HepG2 (cell line): ENCODE measurements at regions not wholly inside any gene's neighbourhood (a gene's known extent, or its start where the extent isn't known, plus 50 kb on each side); places are given as distances from the start of the nearest gene placed in this dataset.

ENCODE experiments used
- ATAC-seq: fragments of 200-7000 bp; cut with Tn5 transposase; 3 replicates; pipeline ENCODE4 v1.9.1; 2020; ENCODE audit warnings: mild to moderate bottlenecking, moderate library complexity
- BruUV-seq: library from RNA; stranded (reverse); fragments of 400-500 nt; replicated peaks from 2 replicates; lab custom pipeline; 2021; lab: Mats Ljungman, UMichigan
- CTCF ChIA-PET: fragments of 300-600 bp; formaldehyde crosslinking; extraction: SDS; loops from one replicate; lab custom pipeline; 2021; ENCODE audit warnings: low total read pairs, inconsistent platforms, low intra/inter-chr PET ratio; lab: Yijun Ruan, JAX
- POLR2A ChIA-PET: fragments of 350-600 bp; sonication (Branson Sonifier 250); formaldehyde crosslinking; loops from one replicate; lab custom pipeline; 2020; ENCODE audit warnings: antibody characterized with exemption, inconsistent platforms; lab: Yijun Ruan, JAX
- DNase-seq: peaks from one replicate; pipeline ENCODE4 v3.0.0-alpha.2; 2015; ENCODE audit warnings: low spot score
- FAIRE-seq: peaks from 3 replicates; lab custom pipeline; 2011; peaks lifted over from hg19 to GRCh38; lab: Jason Lieb, UNC
- H2AFZ ChIP-seq: one replicate; pipeline ENCODE4 v1.6.1; 2011; ENCODE audit warnings: low read length, inconsistent platforms
- H3K27ac ChIP-seq: fragments of 300-600 bp; 3 replicates; pipeline ENCODE4 v1.8.0; 2011; ENCODE audit warnings: mixed run types, mild to moderate bottlenecking, mixed read lengths, low read length, inconsistent platforms; ENCODE audit not compliant: insufficient read depth; ENCODE audit errors: extremely low read length
- H3K27me3 ChIP-seq, 2 experiments: fragments of 200-600 bp in 1 of 2; 2 replicates in 1 of 2; 3 replicates in 1 of 2; pipeline versions ENCODE4 v1.6.0 to v1.8.0; 2011; ENCODE audit warnings: low read length in 2 of 2, mild to moderate bottlenecking in 2 of 2, moderate library complexity in 2 of 2, inconsistent platforms in 1 of 2; ENCODE audit not compliant: insufficient read depth in 2 of 2, control insufficient read depth in 1 of 2
- H3K36me3 ChIP-seq, 2 experiments: fragments of 200-600 bp in 1 of 2; replicated peaks in 1 of 2; 2 replicates in 1 of 2; 3 replicates in 1 of 2; pipeline versions ENCODE4 v1.5.1 to v1.8.0; 2011; ENCODE audit warnings: low read length in 2 of 2, inconsistent platforms in 1 of 2; ENCODE audit not compliant: insufficient read depth in 2 of 2, control insufficient read depth in 1 of 2
- H3K4me1 ChIP-seq: 2 replicates; pipeline ENCODE4 v1.5.1; 2012; ENCODE audit warnings: low read length, inconsistent platforms; ENCODE audit not compliant: insufficient read depth
- H3K4me2 ChIP-seq: 2 replicates; pipeline ENCODE4 v1.6.0; 2011; ENCODE audit warnings: low read depth, low read length, inconsistent platforms
- H3K4me3 ChIP-seq, 3 experiments: fragments of 200-600 bp in 1 of 3; sonication (generic), shearing (Covaris generic) in 1 of 3; replicated peaks in 1 of 3; 2 replicates each; pipeline ENCODE4 v1.5.1; 2011 to 2016; ENCODE audit warnings: low read length in 3 of 3, inconsistent platforms in 2 of 3, low read depth in 2 of 3, mild to moderate bottlenecking in 2 of 3, control low read depth in 1 of 3, mixed read lengths in 1 of 3; ENCODE audit not compliant: insufficient read depth in 1 of 3
- H3K79me2 ChIP-seq: one replicate; pipeline ENCODE4 v1.6.1; 2011; ENCODE audit warnings: low read length, inconsistent platforms; ENCODE audit not compliant: insufficient read depth
- H3K9ac ChIP-seq: 2 replicates; pipeline ENCODE4 v1.6.0; 2011; ENCODE audit warnings: mild to moderate bottlenecking, low read depth, low read length, inconsistent platforms; ENCODE audit not compliant: insufficient read depth
- H3K9me3 ChIP-seq: 2 replicates; pipeline ENCODE4 v1.5.1; 2012; ENCODE audit warnings: mild to moderate bottlenecking, low read length
- H4K20me1 ChIP-seq: 2 replicates; pipeline ENCODE4 v1.6.0; 2011; ENCODE audit warnings: inconsistent platforms, mild to moderate bottlenecking, low read length, moderate library complexity; ENCODE audit not compliant: insufficient read depth
- FOSL2 ChIP-seq: sonication (generic); formaldehyde crosslinking; IDR thresholded peaks from 2 replicates; pipeline ENCODE4 v1.4.0; 2020; ENCODE audit warnings: missing genetic modification reagents
- HDAC6 ChIP-seq: fragments of 200-600 bp; sonication (generic); IDR thresholded peaks from 2 replicates; pipeline ENCODE4 v1.7.0; 2017; ENCODE audit warnings: mild to moderate bottlenecking, antibody characterized with exemption, low read length, low read depth
- JUN ChIP-seq: sonication (generic); formaldehyde crosslinking; IDR thresholded peaks from 2 replicates; pipeline ENCODE4 v1.4.0; 2020; ENCODE audit warnings: mild to moderate bottlenecking, missing genetic modification reagents
- NFE2 ChIP-seq: sonication (generic); formaldehyde crosslinking; IDR thresholded peaks from 2 replicates; pipeline ENCODE4 v1.4.0; 2020; ENCODE audit warnings: missing genetic modification reagents
- RBAK ChIP-seq: sonication (generic); formaldehyde crosslinking; IDR thresholded peaks from 2 replicates; pipeline ENCODE4 v1.5.1; 2020; ENCODE audit warnings: mild to moderate bottlenecking, missing genetic modification reagents
- STAG1 ChIP-seq: sonication (generic); formaldehyde crosslinking; IDR thresholded peaks from 2 replicates; pipeline ENCODE4 v1.4.0; 2020; ENCODE audit warnings: missing genetic modification reagents
- ZNF205 ChIP-seq: IDR thresholded peaks from 2 replicates; pipeline ENCODE4 v1.6.1; 2018; ENCODE audit warnings: missing biosample characterization, missing genetic modification reagents
- ZNF234 ChIP-seq: sonication (generic); formaldehyde crosslinking; conservative IDR thresholded peaks from 2 replicates; pipeline ENCODE4 v1.5.1; 2020; ENCODE audit warnings: mild to moderate bottlenecking, missing genetic modification reagents
- ZNF558 ChIP-seq: sonication (generic); formaldehyde crosslinking; IDR thresholded peaks from 2 replicates; pipeline ENCODE4 v1.9.0; 2022; ENCODE audit warnings: mild to moderate bottlenecking, missing genetic modification reagents, borderline replicate concordance
- ZNF777 ChIP-seq: sonication (generic); formaldehyde crosslinking; IDR thresholded peaks from 2 replicates; pipeline ENCODE4 v1.4.0; 2020; ENCODE audit warnings: missing genetic modification reagents
- WGBS: methylation state at CpG from one replicate; pipeline ENCODE4 v1.1.6; 2017; ENCODE audit warnings: low lambda C conversion rate; 5-methylcytosine and 5-hydroxymethylcytosine counted together
- in situ Hi-C: cut with HindIII; loops from 2 replicates; pipeline ENCODE4 v1.10.0; 2017; ENCODE audit warnings: low pct_unique_long_range_greater_than_20kb; ENCODE audit not compliant: extremely low pct_ligation_motif_present
- intact Hi-C: fragments of 100-400 bp; cut with micrococcal nuclease; formaldehyde crosslinking; loops from one replicate; pipeline ENCODE4 v1.10.0; 2022; ENCODE audit not compliant: unreplicated experiment
- TF ChIP-seq, protein P1 (sequence below): sonication (generic); formaldehyde crosslinking; conservative IDR thresholded peaks from 2 replicates; pipeline ENCODE4 v1.4.0; 2020; ENCODE audit warnings: missing genetic modification reagents
- TF ChIP-seq, protein P2 (sequence below): sonication (generic); IDR thresholded peaks from 2 replicates; pipeline ENCODE4 v1.6.1; 2016; ENCODE audit warnings: low read depth, borderline replicate concordance
- TF ChIP-seq, protein P3 (sequence below): sonication (generic); formaldehyde crosslinking; IDR thresholded peaks from 2 replicates; pipeline ENCODE4 v1.8.0; 2022; ENCODE audit warnings: missing genetic modification reagents, mild to moderate bottlenecking, inconsistent platforms, borderline replicate concordance

DNA sequence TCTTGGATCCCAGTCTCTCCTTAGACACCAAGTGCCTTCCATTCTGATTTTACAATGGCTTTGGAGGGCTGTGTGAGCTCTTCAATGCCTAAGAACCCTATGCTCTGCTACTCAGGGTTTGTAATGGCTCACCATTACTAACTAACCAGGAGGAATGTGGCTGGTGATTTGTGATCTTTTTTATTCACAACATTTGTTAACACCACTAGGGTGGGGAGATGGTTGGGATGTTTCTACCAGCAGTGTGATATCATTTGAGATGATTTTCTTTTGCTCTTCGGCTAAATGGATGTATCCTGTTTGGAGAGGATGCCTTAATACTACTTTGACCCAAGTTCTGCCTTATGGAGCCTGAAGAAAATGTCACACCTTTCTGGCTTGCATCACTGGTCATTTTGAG lies 226.9 kb downstream of the MFSD1 start:
- H3K4me3 ChIP-seq = no peak overlapping the region
- H3K9me3 ChIP-seq = no peaks in the 10 kb centered on the region
- intact Hi-C loops = no loop called here
- POLR2A ChIA-PET = no interaction called here
- no peak for FAIRE-seq
- no peak overlapping the region for H3K4me2 ChIP-seq
- no peaks in the 10 kb centered on the region for H3K4me1 ChIP-seq
- no peaks in the 10 kb centered on the region for H4K20me1 ChIP-seq
- no peaks in the 10 kb centered on the region for H3K79me2 ChIP-seq
- H2AFZ ChIP-seq = no peak overlapping the region
- no peaks in the 10 kb centered on the region for H3K36me3 ChIP-seq
- no peak for ATAC-seq
- H3K27ac ChIP-seq = no peak overlapping the region
- WGBS = 8% methylated on average over 1 of the region's 1 CpG
- CTCF ChIA-PET = no interaction called here
- no peak for DNase-seq
- H3K9ac ChIP-seq = no peak overlapping the region
- no peaks in the 10 kb centered on the region for H3K27me3 ChIP-seq
- BruUV-seq = no TSS peak
- TF ChIP-seq, protein P1, sequence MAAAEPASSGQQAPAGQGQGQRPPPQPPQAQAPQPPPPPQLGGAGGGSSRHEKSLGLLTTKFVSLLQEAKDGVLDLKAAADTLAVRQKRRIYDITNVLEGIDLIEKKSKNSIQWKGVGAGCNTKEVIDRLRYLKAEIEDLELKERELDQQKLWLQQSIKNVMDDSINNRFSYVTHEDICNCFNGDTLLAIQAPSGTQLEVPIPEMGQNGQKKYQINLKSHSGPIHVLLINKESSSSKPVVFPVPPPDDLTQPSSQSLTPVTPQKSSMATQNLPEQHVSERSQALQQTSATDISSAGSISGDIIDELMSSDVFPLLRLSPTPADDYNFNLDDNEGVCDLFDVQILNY (CRISPR knock-in tag) = no peak
- TF ChIP-seq, protein P2, sequence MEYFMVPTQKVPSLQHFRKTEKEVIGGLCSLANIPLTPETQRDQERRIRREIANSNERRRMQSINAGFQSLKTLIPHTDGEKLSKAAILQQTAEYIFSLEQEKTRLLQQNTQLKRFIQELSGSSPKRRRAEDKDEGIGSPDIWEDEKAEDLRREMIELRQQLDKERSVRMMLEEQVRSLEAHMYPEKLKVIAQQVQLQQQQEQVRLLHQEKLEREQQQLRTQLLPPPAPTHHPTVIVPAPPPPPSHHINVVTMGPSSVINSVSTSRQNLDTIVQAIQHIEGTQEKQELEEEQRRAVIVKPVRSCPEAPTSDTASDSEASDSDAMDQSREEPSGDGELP = no peak
- TF ChIP-seq FOSL2 (no peak), JUN (no peak), NFE2 (CRISPR knock-in tag) (no peak), RBAK (CRISPR knock-in tag) (no peak), STAG1 (no peak), HDAC6 (no peak), ZNF234 (CRISPR knock-in tag) (no peak), ZNF558 (no peak), ZNF205 (CRISPR knock-in tag) (no peak), ZNF777 (CRISPR knock-in tag) (no peak)
- TF ChIP-seq, protein P3, sequence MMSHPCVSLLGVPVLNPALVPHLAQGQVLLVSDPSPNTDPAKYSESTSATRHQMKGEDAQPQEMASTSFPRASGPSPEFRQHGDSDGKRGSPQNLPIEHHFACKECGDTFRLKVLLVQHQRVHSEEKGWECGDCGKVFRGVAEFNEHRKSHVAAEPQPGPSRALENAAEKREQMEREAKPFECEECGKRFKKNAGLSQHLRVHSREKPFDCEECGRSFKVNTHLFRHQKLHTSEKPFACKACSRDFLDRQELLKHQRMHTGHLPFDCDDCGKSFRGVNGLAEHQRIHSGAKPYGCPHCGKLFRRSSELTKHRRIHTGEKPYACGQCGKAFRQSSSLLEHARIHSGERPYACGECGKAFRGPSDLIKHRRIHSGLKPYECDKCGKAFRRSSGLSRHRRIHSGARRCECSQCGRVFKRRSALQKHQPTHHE (CRISPR knock-in tag) = no peak
- in situ Hi-C loops = no loop called here
